HG03039 (cell line): ENCODE measurements at regions not wholly inside any gene's neighbourhood (a gene's known extent, or its start where the extent isn't known, plus 50 kb on each side); places are given as distances from the start of the nearest gene placed in this dataset.
"Not testable (repeated sequence)": the region's sequence is repeated elsewhere in the genome, so short reads cannot be mapped to it uniquely, and the experiment has no call there.

Source experiments
- ATAC-seq: cut with Tn5 transposase; IDR thresholded peaks from one replicate; pipeline ENCODE4 v1.9.1; 2021; ENCODE audit warnings: mild to moderate bottlenecking, moderate library complexity; ENCODE audit not compliant: unreplicated experiment

DNA sequence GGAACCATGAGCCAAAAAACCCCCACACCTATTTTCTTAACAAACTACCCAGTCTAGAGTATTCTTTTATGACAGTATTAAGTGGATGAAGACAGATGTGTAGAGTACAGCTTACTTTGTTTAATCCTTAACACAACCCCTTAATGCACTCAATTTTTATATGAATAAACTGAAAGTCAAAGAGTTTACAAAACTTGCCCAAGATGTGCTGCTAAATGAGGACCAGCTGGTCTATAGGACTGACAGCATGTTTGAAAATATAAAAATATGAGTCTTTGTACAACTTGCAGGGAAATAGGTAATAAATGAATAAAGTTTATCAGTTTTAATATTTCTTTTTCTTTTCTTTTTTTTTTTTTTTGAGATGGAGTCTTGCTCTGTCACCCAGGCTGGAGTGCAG lies 102.3 kb downstream of the ZFY start:
- ATAC-seq = no peak

DNA sequence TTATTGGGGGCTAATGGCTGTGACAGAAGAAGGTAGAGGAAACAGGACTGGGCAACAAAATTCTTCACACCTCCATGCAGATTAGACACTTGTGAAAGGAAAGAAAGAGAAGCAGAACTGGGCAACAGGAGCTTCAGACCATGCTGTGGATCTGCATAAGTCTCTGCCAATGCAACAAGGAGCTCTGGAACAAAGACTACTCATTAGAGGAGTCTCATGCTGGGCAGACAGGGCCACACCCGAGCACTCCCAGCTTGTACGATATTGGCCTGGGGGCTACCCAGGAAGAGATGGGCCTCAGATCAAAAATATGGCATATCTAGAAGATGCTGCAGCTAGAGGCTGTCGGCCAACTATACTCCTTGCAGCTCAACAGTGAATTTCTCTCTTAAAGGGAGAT lies 105.2 kb downstream of the ZFY start:
- no peak for ATAC-seq

DNA sequence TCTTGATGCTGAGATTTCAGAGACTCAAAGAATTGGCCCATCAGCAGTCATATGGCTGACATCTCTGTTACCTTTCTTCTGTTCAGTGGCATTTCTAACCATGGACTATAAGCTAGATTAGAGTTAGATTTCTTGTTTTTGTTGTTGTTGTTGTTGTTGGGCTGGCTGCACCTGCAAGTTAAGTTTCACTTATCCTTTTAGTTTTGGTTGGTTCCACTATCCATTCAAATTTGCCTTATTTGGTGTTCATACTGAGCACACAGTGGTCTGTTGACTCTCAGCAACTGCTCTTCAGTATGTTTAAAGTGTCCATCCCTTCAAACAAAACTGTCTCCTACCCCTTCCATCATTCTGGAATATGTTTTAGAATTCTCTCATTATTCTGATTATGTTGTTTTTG lies 106.8 kb downstream of the ZFY start:
- ATAC-seq = no peak

DNA sequence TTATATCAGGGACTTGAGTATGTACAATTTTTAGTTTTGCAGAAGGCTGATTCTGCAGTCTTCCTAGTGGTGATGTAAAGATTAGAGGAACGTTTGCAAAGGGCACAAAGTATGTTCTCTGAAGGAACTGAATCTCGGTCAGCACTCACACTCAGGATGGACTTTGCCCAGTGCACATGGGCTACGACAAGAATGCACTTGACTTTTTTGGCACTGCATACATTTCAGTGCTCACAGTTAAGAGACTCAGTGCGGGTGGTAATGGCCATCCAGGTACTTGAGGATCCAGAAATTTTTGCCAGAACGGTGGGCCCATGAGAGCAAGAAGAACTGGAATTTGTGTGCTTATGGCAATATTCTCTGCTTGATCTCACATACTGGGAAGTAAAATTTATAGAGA lies 107.7 kb downstream of the ZFY start:
- no peak for ATAC-seq

DNA sequence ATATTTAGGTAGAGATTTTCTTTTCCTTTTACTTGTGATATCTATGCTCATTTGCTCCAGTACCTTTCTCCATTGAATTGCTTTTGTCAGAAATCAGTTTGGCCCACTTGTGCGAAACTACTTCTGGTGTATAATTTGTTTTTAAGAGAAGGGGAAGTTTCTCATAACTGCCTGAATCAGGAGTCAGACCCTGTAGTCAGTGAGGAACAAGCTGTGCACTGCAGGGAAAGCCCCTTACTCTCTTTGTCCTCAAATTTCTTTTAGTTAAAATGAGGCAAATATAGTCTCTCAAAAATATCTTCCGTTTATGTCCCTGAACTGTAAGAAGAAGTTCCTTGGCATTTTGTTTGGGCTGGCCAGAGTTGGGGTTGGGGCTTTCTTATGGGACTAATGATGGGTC lies 109.9 kb downstream of the ZFY start:
- ATAC-seq = no peak

DNA sequence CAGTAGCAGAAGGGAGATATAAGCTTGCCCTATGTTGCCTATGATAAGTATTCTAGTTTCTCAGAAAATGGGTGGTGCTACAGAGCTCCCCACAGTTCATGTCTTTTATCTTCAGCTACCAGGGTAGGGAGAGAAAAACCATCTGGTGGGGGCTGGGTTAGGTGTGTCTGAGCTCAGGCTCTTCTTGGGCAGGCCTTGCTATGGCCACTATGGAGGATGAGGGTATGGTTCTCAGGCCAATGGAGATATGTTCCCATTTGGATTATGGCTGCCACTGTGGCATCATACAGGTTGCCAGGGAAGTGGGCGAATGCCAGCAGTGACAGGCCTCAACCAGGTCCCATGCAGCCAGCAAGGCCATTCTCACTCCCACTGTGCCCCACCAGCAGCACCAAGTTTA lies 120.3 kb downstream of the ZFY start:
- ATAC-seq = not testable (repeated sequence)

DNA sequence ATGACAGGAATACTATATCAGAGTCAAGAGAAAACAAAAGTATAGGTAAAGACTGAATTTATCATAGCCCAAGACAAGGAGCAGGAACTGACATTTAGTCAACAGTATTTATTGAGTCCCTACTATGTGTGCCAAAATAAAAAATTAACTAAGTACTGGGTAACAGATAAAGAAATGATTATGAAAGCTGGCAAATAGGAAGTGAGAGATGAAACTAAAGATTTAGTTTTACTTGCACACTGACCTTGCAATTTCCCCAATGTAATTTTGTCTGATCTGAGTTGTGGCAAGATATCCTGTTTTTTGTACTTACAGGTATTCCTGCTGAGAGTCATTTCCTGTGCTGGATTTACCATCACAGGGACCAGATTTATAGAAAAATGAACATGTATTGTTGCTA lies 123.2 kb downstream of the ZFY start:
- not testable (repeated sequence) for ATAC-seq

DNA sequence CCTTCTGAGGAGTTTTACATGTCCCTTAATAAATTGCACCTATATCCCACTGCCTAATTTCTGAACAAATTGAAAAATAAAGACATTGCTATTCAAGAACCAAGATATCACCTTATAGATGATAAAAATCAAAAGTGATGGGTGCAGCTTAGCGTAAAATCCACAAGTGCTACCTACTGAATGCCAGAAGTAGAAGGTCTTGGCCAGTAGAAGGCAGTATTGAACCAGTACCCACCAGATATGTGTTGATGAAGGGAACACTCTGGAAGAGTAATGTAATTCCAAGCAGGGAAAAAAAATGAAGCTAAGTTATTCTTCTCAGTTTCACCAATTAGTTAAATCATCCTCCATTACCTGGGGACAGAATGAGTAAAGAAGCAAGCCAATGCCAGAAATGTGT lies 125.5 kb downstream of the ZFY start:
- ATAC-seq = not testable (repeated sequence)

DNA sequence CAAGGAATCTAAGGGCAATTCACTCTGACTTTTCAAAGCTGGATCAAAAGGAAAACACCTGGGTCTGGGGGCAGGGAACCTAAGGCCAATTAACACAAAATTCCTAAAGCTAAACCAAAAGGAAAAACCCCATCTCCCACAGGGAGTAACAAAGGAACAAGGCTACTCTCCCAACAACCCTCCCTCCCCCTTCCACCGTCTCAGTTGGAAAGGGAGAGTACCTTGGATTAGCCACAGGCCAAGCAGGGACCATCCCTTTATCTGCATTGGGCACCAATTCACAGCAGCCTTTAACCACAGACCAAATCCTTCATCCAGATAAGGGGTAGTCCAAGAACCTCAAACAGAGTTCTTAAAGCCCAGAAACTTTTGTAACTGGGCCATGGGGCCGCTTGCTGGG lies 153.0 kb downstream of the ZFY start:
- not testable (repeated sequence) for ATAC-seq

DNA sequence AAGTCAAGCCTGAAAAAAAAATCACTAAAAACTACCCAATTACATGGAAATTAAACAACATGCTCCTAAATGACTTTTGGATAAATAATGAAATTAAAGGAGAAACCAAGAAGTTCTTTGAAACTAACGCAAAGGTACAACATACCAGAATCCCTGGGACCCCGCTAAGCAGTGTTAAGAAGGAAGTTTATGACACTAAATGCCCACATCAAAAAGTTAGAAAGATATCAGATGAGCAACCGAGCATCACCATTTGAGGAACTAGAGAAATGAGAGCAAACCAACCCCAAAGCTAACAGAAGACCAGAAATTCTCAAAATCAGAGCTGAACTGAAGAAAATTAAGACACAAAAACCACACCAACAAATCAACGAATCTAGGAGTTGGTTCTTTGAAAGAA lies 173.5 kb downstream of the ZFY start:
- not testable (repeated sequence) for ATAC-seq

DNA sequence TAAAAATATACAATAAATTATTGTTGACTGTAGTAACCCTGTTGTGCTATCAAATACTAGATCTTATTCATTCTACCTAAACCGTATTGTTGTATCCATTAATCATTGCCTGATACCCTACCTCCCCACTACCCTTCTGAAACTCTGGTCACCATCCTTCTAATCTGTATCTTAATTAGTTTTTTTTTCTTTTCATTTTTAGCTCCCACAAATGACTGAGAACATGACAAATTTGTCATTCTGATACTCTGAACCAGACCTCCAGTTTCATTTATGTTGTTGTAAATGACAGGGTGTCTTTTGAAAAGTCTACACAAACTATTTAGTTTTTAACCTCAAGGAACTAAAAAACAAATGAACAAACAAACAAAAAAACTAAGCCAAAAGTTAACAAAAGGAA lies 185.1 kb downstream of the ZFY start:
- peak; percentile 87 for ATAC-seq

DNA sequence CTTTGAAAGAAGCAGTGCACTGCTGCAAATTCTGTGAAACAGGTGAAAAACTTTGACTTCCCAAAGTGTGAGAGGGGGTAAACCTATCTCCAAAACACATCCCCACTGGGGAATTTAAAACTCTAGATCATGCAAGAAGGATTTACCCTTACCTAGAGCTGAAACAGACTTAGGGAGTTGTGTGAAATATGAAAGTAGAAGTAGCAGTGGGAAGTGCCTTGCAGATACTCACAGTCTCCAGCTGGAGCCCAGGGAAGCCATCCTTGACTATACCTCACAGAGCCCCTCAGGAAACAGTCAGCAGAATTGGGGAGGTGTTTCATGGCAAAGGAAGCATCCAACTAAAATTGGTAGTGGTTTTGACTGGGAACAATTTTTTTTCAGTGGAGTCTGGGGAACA lies 185.5 kb downstream of the ZFY start:
- ATAC-seq = peak; percentile 67

DNA sequence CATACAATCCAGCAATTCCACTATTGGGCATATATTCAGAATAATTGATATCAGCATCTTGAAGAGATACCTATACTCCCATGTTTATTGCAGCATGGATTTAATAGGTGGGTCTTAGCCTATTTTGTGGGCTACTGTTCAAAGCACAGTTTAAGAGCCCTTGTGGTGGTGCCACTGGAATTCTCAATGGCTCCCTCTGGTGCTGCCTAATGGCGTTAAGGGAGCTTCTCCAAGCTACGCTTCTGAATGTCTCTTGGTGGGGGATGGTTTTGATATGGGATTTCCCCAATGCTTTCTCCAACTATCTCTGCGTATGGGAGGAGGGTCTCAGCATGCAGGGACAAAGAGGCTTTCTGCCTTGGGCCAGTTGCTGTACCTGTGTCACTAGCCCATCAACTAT lies 188.3 kb downstream of the ZFY start:
- ATAC-seq = not testable (repeated sequence)

DNA sequence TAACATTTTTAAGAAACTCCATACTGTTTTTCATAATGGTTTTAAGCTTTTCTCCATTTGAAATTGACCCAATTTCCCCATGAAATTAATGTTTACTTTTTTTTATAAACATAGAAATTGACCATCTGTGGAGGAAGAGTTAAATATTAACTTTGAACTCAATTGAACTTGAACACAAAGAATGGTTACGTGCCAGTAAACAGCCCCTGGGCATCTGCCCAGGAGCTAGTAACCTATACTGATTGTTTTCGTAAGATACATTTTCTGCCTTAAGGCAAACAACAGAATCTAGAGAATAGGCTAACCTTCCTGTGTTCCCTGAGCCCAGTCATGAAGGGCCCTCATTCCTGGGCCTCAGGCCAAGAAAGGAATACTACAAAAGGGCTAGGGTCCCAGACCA lies 235.9 kb downstream of the ZFY start:
- not testable (repeated sequence) for ATAC-seq

DNA sequence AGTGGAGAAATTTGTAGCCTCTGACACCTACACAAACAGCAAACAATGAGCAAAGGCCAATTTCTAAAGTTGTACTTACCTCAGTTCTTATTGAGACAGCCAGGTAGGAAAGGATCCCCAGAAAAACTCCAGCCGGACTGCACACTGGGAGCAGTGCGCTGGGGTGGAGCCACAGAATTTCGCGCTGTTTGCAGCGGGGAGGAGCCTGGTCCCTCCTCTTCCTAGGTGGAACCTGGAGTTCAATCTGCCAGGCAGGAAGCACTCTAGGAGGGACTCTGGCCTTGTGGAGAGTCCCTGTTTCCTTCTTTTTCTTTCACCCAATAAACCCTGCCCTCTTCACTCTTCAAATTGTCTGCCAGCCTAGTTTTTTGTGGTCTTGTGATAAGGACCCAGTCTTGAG lies 259.9 kb downstream of the ZFY start:
- ATAC-seq = not testable (repeated sequence)

DNA sequence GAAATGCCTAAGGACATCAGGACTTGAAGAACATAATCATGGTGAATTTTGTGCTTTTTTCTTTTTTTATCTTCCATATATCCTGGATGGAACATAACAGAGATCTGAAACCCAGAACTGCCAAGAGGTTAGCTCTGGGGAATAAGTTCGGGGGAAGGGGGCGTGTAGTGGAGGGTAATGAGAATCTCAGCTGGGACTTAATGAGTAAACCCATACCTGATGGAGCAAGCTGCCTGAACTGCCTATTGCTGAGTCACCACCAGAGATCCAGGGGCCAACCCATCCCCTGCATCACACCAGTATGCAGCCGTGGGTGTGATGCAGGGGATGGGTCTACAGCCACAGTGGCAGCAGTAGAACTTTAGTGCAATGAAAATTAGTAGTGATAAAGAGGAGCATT lies 267.1 kb downstream of the ZFY start:
- ATAC-seq = not testable (repeated sequence)

DNA sequence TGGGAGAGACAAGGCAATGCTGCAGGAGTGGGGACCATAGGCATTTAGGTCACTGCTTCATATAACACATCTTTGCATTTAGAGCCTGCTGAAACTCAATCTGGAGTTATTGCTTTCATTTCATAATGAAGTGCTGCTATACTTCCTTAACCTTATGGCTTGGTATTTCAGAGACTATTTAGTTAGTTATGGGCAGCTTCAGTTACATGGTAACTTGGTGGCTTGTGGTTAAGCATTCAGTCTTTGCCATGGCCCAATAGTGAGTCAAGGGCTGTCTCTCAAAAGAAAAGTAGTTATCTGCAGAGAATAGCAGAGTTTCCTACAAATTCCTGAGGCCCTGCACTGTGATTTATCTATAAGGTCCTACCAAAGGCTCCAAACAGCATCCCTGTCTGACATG lies 271.6 kb downstream of the ZFY start:
- ATAC-seq = not testable (repeated sequence)

DNA sequence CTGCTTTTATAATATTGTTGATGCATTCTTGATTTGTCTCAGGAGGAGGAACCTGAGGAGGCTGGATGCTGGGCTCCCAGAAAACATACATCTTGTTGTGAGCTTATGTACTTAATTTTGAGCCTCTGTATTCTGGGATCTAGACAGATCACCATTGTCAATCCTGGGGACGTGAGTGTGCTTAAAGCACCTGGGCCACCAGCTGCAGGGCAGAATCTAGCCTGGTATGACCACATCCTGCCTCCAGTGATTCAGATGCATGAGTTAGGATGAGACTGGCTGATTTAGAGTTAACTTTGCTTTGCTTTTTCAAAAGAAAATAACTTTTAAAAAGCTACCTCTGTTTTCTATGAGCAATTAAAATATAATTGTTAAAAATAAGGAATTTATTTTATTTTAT lies 278.0 kb downstream of the ZFY start:
- not testable (repeated sequence) for ATAC-seq

DNA sequence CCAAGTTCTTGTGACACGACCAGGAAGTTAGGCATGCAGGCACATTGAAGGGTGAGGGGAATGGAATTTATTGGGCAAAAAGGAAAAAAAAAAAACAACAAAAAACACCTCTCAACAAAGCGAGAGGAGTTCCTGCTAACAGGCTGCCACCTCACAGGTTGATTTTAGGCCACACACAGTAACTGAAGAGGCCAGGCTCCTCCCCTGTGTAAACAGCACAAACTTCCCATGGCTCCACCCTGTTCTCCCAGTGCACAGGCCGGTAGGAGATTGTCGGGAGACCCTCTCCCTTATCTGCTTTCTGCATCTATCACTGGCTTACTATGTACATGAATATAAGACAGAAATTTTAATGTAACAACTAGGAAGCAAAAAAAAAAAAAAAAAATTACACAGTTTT lies 283.0 kb downstream of the ZFY start:
- ATAC-seq = not testable (repeated sequence)

DNA sequence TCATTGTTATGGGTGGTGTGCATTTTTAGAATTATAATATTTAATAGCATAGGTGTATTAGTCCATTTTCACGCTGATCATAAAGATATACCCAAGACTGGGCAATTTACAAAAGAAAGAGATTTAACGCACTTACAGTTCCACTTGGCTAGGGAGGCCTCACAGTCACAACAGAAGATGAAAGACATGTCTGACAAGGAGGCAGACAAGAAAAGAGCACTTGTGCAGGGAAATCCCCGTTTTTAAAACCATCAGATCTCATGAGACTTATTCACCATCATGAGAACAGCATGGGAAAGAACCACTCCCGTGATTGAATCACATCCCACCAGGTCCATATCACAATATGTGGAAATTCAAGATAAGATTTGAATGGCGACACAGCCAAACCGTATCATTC lies 283.4 kb downstream of the ZFY start:
- ATAC-seq = not testable (repeated sequence)

DNA sequence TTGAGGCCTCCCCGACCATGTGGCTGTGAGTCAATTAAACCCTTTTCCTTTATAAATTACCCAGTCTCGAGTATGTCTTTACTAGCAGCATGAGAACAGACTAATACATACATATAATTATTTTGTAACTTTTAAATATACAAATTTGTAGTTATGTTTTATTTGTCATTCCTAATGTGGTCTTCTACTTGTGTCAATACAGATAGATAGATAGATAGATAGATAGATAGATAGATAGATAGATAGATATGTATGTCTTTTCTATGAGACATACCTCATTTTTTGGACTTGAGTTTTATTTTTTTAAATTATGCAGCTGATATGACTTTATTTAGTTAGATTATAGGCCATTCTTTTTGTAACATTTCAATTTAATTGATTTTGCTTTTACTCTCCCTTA lies 316.0 kb upstream of the TGIF2LY start:
- not testable (repeated sequence) for ATAC-seq

DNA sequence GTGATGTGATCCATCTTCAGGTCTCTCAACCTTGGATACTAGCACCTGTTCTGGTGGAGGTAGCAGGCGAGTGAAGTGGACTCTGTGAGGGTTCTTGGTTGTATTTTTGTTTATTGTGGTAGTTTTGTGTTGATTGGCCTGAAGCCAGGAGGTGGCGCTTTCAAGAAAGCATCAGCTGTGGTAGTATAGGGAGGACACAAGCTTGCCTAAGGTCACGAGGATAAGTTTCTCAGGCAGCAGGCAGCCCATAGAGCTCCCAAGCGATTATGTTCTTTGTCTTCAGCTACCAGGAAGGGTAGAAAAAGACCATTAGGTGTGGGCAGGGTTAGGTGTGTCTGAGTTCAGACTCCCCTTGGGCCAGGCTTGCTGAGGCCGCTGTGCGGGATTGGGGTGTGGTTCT lies 290.8 kb upstream of the TGIF2LY start:
- ATAC-seq = not testable (repeated sequence)

DNA sequence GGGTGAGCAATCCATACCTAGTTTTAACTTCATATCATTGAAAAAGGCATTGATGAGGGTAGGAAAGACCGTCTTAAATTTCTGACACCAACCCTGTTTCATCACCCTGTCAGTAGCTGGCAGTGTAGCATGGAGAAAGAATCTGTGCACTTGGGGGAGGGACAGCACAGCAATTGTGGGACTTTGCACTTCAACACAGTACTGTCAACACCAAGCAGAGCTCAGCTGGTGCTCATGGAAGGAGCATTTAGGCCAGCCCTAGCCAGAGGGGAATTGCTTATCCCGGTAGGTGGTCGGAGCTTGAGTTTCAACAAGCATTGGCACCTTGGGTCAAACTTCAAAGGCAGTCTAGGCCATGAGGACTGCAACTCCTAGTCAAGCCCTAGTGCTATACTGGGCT lies 281.6 kb upstream of the TGIF2LY start:
- not testable (repeated sequence) for ATAC-seq

DNA sequence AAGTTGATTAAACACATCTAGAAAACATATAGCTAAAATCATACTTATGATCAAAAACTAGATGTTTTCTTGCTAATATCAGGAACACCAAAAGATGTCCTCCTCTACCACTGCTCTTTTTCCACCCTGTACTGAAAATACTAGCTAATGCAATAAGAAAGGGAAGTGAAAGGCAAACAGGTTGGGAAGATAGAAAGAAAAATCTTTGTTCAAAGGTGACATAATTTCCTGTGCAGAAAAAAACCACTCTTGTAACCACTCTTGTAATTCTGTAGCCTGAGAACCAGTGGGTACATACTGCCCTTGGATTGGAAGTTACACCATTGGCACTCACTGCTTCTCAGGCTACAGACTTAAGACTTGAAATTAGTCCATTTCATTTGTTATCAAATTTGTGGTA lies 258.9 kb upstream of the TGIF2LY start:
- not testable (repeated sequence) for ATAC-seq
